Brain microvascular endothelial cell (primary cell): ENCODE measurements at regions not wholly inside any gene's neighbourhood (a gene's known extent, or its start where the extent isn't known, plus 50 kb on each side); places are given as distances from the start of the nearest gene placed in this dataset.

Source experiments
- DNase-seq: peaks from one replicate; pipeline ENCODE4 v3.0.0-alpha.2; 2020
- H3K27ac ChIP-seq: fragments of 250-450 bp; sonication (Bioruptor Pico); 2 replicates; pipeline ENCODE4 v1.5.1; 2020; ENCODE audit warnings: mild to moderate bottlenecking, moderate library complexity
- H3K27me3 ChIP-seq: fragments of 250-450 bp; sonication (Bioruptor Pico); replicated peaks from 2 replicates; pipeline ENCODE4 v1.5.1; 2020; ENCODE audit warnings: mild to moderate bottlenecking
- H3K36me3 ChIP-seq: fragments of 250-450 bp; sonication (Bioruptor Pico); replicated peaks from 2 replicates; pipeline ENCODE4 v1.5.1; 2020; ENCODE audit warnings: mild to moderate bottlenecking
- H3K4me3 ChIP-seq: 2 replicates; pipeline ENCODE4 v1.5.1; 2011; ENCODE audit warnings: low read depth, mild to moderate bottlenecking, control low read depth, low read length, moderate library complexity
- CTCF ChIP-seq: IDR thresholded peaks from 2 replicates; pipeline ENCODE4 v1.5.1; 2011; ENCODE audit warnings: low read depth, mild to moderate bottlenecking, moderate library complexity, low read length, control low read depth, inconsistent platforms; ENCODE audit errors: missing control alignments
- in situ Hi-C: cut with HindIII; loops from 2 replicates; pipeline ENCODE4 v1.10.0; 2017; ENCODE audit warnings: low sequenced_read_pairs, low pct_ligation_motif_present

GRCh38 chr5:93088592-93089389 is 492.2 kb downstream of the NR2F1-AS1 start:
- H3K27me3 ChIP-seq = no peaks in the 10 kb centered on the region
- no peaks in the 10 kb centered on the region for H3K36me3 ChIP-seq
- H3K27ac ChIP-seq = no peak overlapping the region
- DNase-seq = no peak
- no peak overlapping the region for H3K4me3 ChIP-seq
- TF ChIP-seq CTCF = no peak
- in situ Hi-C loops = no loop called here

GRCh38 chr5:93087326-93087725 is 493.7 kb downstream of the NR2F1-AS1 start:
- TF ChIP-seq CTCF = no peak
- H3K27me3 ChIP-seq = no peaks in the 10 kb centered on the region
- in situ Hi-C loops = no loop called here
- DNase-seq = no peak
- H3K36me3 ChIP-seq = no peaks in the 10 kb centered on the region
- H3K27ac ChIP-seq = no peak overlapping the region
- H3K4me3 ChIP-seq = no peak overlapping the region

- no peaks in the 10 kb centered on the region for H3K27me3 ChIP-seq
- no peak for TF ChIP-seq CTCF
- in situ Hi-C loops = no loop called here
Measured at GRCh38 chr5:93082981-93083380, 498.0 kb downstream of the NR2F1-AS1 start.

GRCh38 chr5:93079046-93079445 is 502.0 kb downstream of the NR2F1-AS1 start:
- Histone ChIP-seq H3K36me3 (no peaks in the 10 kb centered on the region), H3K27me3 (no peaks in the 10 kb centered on the region), H3K27ac (peak overlapping the region; percentile 63), H3K4me3 (no peak overlapping the region)
- no peak for DNase-seq
- in situ Hi-C loops = no loop called here
- TF ChIP-seq CTCF = no peak

More at GRCh38 chr5:93082981-93083380, 498.0 kb downstream of the NR2F1-AS1 start:
- Histone ChIP-seq H3K4me3 (no peak overlapping the region), H3K36me3 (no peaks in the 10 kb centered on the region), H3K27ac (no peak overlapping the region)
- DNase-seq = no peak

- TF ChIP-seq CTCF = no peak
- in situ Hi-C loops = no loop called here
- H3K27me3 ChIP-seq = no peaks in the 10 kb centered on the region
- H3K27ac ChIP-seq = peak overlapping the region; percentile 63
- no peak overlapping the region for H3K4me3 ChIP-seq
- H3K36me3 ChIP-seq = no peaks in the 10 kb centered on the region
- peak; percentile 98 for DNase-seq
Measured at GRCh38 chr5:93078082-93079038, 502.7 kb downstream of the NR2F1-AS1 start.
